ENCODE measurements at regions not wholly inside any gene's neighbourhood (a gene's known extent, or its start where the extent isn't known, plus 50 kb on each side); places are given as distances from the start of the nearest gene placed in this dataset.

DNA sequence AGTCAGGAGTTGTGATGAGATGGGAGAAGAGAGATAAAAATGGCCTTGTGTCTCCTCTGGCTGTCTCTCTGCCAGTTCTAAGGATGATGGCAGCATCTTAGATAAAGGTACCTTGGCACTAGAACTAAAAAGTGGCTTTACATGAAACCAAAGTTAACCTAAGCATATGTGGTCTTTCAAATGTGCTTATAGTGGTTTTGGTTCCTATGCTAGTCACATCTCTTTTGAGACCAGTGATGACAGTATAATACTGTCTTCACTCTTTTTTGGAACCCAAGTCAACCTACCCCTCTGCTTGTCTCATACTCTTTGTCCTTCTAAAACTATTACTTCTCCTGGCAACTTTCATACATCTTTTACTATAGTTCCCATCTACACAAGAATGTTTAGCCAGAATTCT lies 142.2 kb upstream of the SATB1 start:
- H3K4me3 ChIP-seq (replicated peaks in 1 of 2; ENCODE audit: low read depth in 2 of 2, low read length in 2 of 2) = no peak overlapping the region
- no peak for DNase-seq (ENCODE audit: low read depth in 2 of 2)
- TF ChIP-seq, protein P1, sequence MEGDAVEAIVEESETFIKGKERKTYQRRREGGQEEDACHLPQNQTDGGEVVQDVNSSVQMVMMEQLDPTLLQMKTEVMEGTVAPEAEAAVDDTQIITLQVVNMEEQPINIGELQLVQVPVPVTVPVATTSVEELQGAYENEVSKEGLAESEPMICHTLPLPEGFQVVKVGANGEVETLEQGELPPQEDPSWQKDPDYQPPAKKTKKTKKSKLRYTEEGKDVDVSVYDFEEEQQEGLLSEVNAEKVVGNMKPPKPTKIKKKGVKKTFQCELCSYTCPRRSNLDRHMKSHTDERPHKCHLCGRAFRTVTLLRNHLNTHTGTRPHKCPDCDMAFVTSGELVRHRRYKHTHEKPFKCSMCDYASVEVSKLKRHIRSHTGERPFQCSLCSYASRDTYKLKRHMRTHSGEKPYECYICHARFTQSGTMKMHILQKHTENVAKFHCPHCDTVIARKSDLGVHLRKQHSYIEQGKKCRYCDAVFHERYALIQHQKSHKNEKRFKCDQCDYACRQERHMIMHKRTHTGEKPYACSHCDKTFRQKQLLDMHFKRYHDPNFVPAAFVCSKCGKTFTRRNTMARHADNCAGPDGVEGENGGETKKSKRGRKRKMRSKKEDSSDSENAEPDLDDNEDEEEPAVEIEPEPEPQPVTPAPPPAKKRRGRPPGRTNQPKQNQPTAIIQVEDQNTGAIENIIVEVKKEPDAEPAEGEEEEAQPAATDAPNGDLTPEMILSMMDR (IDR thresholded peaks at IDR 0.05; ENCODE audit: low read depth, low read length) = no peak

GRCh38 chr3:18562364-18563154 lies 137.4 kb upstream of the SATB1 start:
- H3K4me3 ChIP-seq (replicated peaks in 1 of 2; ENCODE audit: low read depth in 2 of 2, low read length in 2 of 2) = no peak overlapping the region
- TF ChIP-seq, protein P1 (IDR thresholded peaks at IDR 0.05; ENCODE audit: low read depth, low read length) = no peak
- DNase-seq (ENCODE audit: low read depth in 2 of 2) = no peak

DNA sequence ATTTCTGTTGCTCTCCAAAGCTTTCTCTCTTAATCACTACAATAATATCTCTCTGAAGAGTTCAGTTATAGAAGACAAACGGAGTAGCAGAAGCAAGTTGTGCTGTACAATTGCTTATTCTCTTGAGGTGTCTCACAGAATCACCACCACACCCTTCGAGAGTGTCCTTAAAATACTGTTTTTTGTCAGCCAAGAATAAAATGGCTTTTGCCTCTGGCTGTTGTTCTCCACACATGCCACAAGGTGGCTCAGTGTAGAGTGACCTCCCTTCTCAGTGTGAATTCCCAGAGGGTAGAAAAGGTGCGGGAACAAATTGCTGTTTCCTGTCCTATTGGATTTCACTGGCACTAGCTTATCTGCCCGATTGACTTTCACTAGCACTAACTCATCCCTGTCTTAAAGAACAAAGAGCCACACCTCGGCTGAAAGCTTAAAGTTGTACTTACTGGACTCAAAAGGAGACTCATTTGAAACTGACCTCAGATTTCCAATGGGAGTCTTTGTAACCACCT lies 134.2 kb upstream of the SATB1 start:
- DNase-seq (ENCODE audit: low read depth in 2 of 2) = peak; percentile 29 to 30
- no peak overlapping the region for H3K4me3 ChIP-seq (replicated peaks in 1 of 2; ENCODE audit: low read depth in 2 of 2, low read length in 2 of 2)
- TF ChIP-seq, protein P1 (IDR thresholded peaks at IDR 0.05; ENCODE audit: low read depth, low read length) = peak; percentile 55

DNA sequence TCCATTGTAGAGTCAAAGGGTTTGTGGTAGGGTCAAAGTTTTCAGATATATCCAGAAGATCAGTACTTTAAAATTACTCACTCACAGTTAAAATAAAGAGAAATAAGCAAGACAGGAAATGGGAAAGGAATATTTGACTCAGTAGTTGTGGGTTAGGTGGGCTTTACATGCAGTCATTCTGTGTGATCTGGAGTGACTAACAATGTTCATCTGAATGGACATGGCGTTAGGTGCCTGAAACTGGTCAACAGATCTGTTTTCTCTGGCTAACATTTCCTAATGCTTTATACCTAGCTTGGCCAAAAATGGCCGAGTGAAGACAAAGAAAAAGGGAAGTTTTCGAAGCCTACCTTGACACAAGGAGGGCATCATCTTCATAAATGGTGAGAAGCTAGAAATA lies 133.4 kb upstream of the SATB1 start:
- H3K4me3 ChIP-seq (replicated peaks in 1 of 2; ENCODE audit: low read depth in 2 of 2, low read length in 2 of 2) = no peak overlapping the region
- TF ChIP-seq, protein P1 (IDR thresholded peaks at IDR 0.05; ENCODE audit: low read depth, low read length) = no peak
- no peak for DNase-seq (ENCODE audit: low read depth in 2 of 2)

- TF ChIP-seq, protein P1 (IDR thresholded peaks at IDR 0.05; ENCODE audit: low read depth, low read length) = no peak
- DNase-seq (ENCODE audit: low read depth in 2 of 2) = no peak
- no peak overlapping the region for H3K4me3 ChIP-seq (replicated peaks in 1 of 2; ENCODE audit: low read depth in 2 of 2, low read length in 2 of 2)
These were observed 132.1 kb upstream of the SATB1 start for GRCh38 chr3:18557216-18557615.

- no peak overlapping the region for H3K4me3 ChIP-seq (replicated peaks in 1 of 2; ENCODE audit: low read depth in 2 of 2, low read length in 2 of 2)
- DNase-seq (ENCODE audit: low read depth in 2 of 2) = peak in 1 of 2 donors; percentile 1
- TF ChIP-seq, protein P1 (IDR thresholded peaks at IDR 0.05; ENCODE audit: low read depth, low read length) = no peak
These were observed 131.5 kb upstream of the SATB1 start for GRCh38 chr3:18556503-18557135.
